ENCODE measurements at regions not wholly inside any gene's neighbourhood (a gene's known extent, or its start where the extent isn't known, plus 50 kb on each side); places are given as distances from the start of the nearest gene placed in this dataset.

GRCh38 chr3:110236976-110237610 is 834.5 kb upstream of the NECTIN3 start:
- no peak for TF ChIP-seq POLR2A (IDR thresholded peaks at IDR 0.05)
- no peak for TF ChIP-seq CTCF (IDR thresholded peaks at IDR 0.05)

Measured in uterus (tissue), 2 donors.